HEK293T (cell line): ENCODE measurements at regions not wholly inside any gene's neighbourhood (a gene's known extent, or its start where the extent isn't known, plus 50 kb on each side); places are given as distances from the start of the nearest gene placed in this dataset.

Experiments used
- CTCF ChIA-PET: fragments of 350-600 bp; formaldehyde crosslinking; extraction: SDS; loops from one replicate; lab custom pipeline; 2021; ENCODE audit warnings: antibody characterized with exemption, inconsistent platforms; lab: Yijun Ruan, JAX
- POLR2A ChIA-PET: fragments of 350-600 bp; formaldehyde crosslinking; extraction: SDS; loops from one replicate; lab custom pipeline; 2020; ENCODE audit warnings: antibody characterized with exemption, inconsistent platforms; lab: Yijun Ruan, JAX
- DNase-seq: peaks from one replicate; pipeline ENCODE4 v3.0.0; 2012; ENCODE audit warnings: mixed read lengths; ENCODE audit errors: extremely low spot score
- ARNT ChIP-seq: fragments of 450-650 bp; IDR thresholded peaks from 2 replicates; pipeline ENCODE4 v1.6.1; 2017; ENCODE audit warnings: mild to moderate bottlenecking
- BHLHE40 ChIP-seq: fragments of 450-650 bp; IDR thresholded peaks from 2 replicates; pipeline ENCODE4 v1.6.1; 2016; ENCODE audit warnings: mild to moderate bottlenecking, moderate library complexity, borderline replicate concordance
- CTBP1 ChIP-seq: fragments of 450-650 bp; IDR thresholded peaks from 2 replicates; pipeline ENCODE4 v1.6.1; 2016; ENCODE audit warnings: borderline replicate concordance
- ELF4 ChIP-seq: fragments of 450-650 bp; IDR thresholded peaks from 2 replicates; pipeline ENCODE4 v1.6.1; 2017; ENCODE audit warnings: antibody characterized with exemption
- FOXA1 ChIP-seq: fragments of 450-650 bp; IDR thresholded peaks from 2 replicates; pipeline ENCODE4 v1.6.1; 2016; ENCODE audit warnings: mild to moderate bottlenecking
- FOXK2 ChIP-seq: fragments of 450-650 bp; IDR thresholded peaks from 2 replicates; pipeline ENCODE4 v1.6.1; 2016; ENCODE audit warnings: mild to moderate bottlenecking
- FOXM1 ChIP-seq: fragments of 450-650 bp; IDR thresholded peaks from 2 replicates; pipeline ENCODE4 v1.6.1; 2017; ENCODE audit warnings: mild to moderate bottlenecking, borderline replicate concordance
- HDGF ChIP-seq: fragments of 450-650 bp; IDR thresholded peaks from 2 replicates; pipeline ENCODE4 v1.6.1; 2017; ENCODE audit warnings: antibody characterized with exemption, borderline replicate concordance
- L3MBTL2 ChIP-seq: fragments of 450-650 bp; conservative IDR thresholded peaks from 2 replicates; pipeline ENCODE4 v1.6.1; 2016; ENCODE audit warnings: mild to moderate bottlenecking
- LEF1 ChIP-seq: fragments of 450-650 bp; IDR thresholded peaks from 2 replicates; pipeline ENCODE4 v1.6.1; 2017; ENCODE audit warnings: mild to moderate bottlenecking, borderline replicate concordance
- NFRKB ChIP-seq: fragments of 450-650 bp; IDR thresholded peaks from 2 replicates; pipeline ENCODE4 v1.6.1; 2016; ENCODE audit warnings: mild to moderate bottlenecking, moderate library complexity
- SP1 ChIP-seq: fragments of 450-650 bp; IDR thresholded peaks from 2 replicates; pipeline ENCODE4 v1.6.1; 2017
- SUZ12 ChIP-seq: fragments of 450-650 bp; IDR thresholded peaks from 2 replicates; pipeline ENCODE4 v1.6.1; 2016; ENCODE audit warnings: mild to moderate bottlenecking
- TARDBP ChIP-seq: fragments of 450-650 bp; IDR thresholded peaks from 2 replicates; pipeline ENCODE4 v1.6.1; 2016
- ZNF384 ChIP-seq: fragments of 450-650 bp; IDR thresholded peaks from 2 replicates; pipeline ENCODE4 v1.6.1; 2016
- TF ChIP-seq, protein P1 (sequence below): fragments of 450-650 bp; IDR thresholded peaks from 2 replicates; pipeline ENCODE4 v1.6.1; 2016

DNA sequence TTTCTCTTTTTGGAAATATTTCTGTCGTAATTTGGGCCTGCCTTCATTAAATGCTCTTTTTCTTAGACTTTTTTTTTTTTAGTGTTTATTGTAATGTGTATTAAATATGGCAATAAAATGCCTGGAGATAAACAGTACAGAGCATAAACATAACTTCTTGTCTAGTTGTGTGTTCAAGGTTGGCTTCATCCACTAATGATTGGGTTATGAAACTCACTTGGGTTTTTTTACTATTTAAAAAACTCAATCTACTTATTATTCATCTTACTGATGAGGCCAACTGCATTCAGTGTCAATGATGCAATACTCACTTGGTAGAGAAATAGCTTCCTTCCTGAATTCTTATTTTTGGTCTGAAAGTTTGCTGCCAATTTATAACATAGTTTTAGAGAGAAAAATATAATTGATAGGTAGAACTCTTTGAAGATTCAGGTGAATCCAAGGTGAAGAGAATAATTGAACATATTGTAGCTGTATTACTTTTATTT, 144.2 kb upstream of the NABP1 start:
- CTCF ChIA-PET = interaction anchor here (0.7 to 1.1 kb wide), 2 partner anchors 10 to 543 kb away, joined by 3 read pairs; no protein-coding TSS in a partner anchor
- no peak for DNase-seq
- no peak for TF ChIP-seq CTBP1
- no peak for TF ChIP-seq LEF1
- no peak for TF ChIP-seq HDGF
- no peak for TF ChIP-seq FOXK2
- TF ChIP-seq BHLHE40 = no peak
- TF ChIP-seq, protein P1, sequence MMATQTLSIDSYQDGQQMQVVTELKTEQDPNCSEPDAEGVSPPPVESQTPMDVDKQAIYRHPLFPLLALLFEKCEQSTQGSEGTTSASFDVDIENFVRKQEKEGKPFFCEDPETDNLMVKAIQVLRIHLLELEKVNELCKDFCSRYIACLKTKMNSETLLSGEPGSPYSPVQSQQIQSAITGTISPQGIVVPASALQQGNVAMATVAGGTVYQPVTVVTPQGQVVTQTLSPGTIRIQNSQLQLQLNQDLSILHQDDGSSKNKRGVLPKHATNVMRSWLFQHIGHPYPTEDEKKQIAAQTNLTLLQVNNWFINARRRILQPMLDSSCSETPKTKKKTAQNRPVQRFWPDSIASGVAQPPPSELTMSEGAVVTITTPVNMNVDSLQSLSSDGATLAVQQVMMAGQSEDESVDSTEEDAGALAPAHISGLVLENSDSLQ = no peak
- TF ChIP-seq ELF4 = no peak
- TF ChIP-seq SP1 = no peak
- no peak for TF ChIP-seq ZNF384
- no peak for TF ChIP-seq SUZ12
- TF ChIP-seq ARNT = no peak
- no peak for TF ChIP-seq L3MBTL2
- no peak for TF ChIP-seq NFRKB
- no peak for TF ChIP-seq TARDBP
- no peak for TF ChIP-seq FOXA1
- no peak for TF ChIP-seq FOXM1
- POLR2A ChIA-PET = no interaction called here

DNA sequence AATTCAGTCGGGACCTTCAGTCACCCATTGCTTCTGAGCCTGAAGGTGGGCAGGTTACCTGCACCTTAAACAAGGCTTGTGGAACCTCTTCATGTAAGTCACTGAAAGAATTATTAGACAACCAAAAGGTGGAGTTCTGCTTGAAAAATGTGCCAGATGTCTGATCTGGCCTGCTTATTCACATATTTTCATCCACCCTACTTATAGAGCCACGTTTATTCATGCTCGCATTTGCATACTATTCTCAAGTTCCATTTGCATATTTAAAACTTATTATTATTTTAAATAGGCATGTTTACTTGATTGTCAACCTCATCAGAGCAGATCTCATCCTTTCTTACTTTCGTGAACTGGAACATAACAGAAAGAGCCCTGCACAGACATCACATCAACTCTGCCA, 140.0 kb upstream of the NABP1 start:
- TF ChIP-seq FOXA1 = no peak
- TF ChIP-seq HDGF = no peak
- no peak for TF ChIP-seq SP1
- ChIA-PET CTCF (no interaction called here), POLR2A (no interaction called here)
- no peak for DNase-seq

DNA sequence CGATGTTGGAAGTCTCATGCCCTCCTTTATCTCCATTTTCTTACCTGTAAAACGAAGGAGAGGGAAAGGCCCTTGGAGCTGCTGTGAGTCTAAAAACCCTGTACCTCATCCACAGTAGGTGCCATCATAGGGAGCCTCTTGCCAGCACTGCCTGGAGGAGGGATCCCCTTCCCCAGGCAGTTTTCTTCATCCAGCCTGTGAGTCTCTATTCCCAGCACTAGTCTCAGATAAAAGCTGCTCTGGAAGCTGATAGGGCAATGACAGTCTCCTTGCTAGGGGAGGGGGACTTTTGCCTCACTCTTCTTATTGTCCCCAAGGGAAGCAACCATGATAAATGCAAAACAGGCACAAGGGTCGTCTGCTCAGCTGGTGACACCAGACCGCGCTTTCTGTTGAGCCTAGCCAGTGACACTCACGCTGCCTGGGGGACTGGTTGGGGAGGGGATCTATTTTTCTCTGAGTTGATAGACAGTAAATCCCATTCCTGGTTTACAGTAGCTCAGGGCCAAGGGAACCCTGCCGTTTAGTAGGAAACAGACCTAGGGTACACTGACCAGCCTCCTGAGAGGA, 139.5 kb upstream of the NABP1 start:
- ChIA-PET POLR2A (no interaction called here), CTCF (interaction anchor here (0.6 to 1.9 kb wide), 8 partner anchors 13 to 765 kb away, joined by 3 to 9 read pairs (median 4); partner anchors contain the start of gene NABP1)
- no peak for TF ChIP-seq ARNT
- DNase-seq = no peak

DNA sequence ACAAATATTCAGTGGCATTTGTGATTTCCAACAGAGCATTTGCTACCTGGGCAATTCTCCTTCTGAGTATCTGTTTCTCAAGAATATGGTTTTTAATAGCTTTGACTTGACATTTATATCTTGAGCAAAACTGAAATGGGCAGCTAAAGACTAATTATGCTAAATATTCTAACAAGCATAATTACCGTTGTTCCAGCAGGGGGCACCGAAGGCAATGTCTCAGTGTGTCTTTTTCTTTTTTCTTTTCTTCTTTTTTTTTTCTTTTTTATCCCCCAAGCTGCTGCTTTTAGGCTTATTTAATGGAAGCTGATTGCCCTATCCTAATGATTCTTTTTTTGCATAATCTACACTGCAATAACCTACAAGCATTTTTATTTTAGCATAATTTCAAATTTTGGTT, 138.9 kb upstream of the NABP1 start:
- peak; percentile 21 for DNase-seq
- POLR2A ChIA-PET = no interaction called here
- TF ChIP-seq ZNF384 = peak; percentile 85
- TF ChIP-seq SUZ12 = no peak
- CTCF ChIA-PET = interaction anchor here (0.6 to 1.9 kb wide), 9 partner anchors 12 to 764 kb away, joined by 3 to 9 read pairs (median 3); partner anchors contain the start of gene NABP1

DNA sequence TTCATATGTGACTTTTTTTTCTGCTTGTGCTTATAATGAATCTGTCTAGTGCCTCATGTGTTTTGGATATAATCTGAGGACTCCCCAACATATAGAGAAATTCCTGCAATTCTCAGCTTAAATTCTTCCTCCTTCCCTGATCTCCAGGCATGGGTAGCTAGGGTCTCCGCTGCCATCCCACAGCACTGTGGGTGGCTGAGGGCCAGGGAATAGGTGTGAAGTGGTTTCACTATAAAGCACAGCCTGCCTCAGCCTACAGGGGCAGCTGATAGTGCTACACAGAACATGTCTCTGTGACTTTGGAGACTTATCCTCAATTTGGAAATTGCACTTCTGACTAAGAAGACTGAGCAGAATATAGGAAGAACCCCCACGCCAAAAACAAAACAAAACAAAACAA, 137.3 kb upstream of the NABP1 start:
- ChIA-PET CTCF (interaction anchor here (0.6 kb wide), 1 partner anchor 26 kb away, joined by 3 read pairs; no protein-coding TSS in a partner anchor), POLR2A (no interaction called here)
- TF ChIP-seq L3MBTL2 (no peak), SUZ12 (no peak), FOXA1 (no peak), BHLHE40 (no peak), TARDBP (no peak), ZNF384 (no peak), ARNT (no peak), ELF4 (no peak), FOXK2 (no peak), CTBP1 (no peak), LEF1 (no peak), FOXM1 (no peak)
- no peak for DNase-seq

DNA sequence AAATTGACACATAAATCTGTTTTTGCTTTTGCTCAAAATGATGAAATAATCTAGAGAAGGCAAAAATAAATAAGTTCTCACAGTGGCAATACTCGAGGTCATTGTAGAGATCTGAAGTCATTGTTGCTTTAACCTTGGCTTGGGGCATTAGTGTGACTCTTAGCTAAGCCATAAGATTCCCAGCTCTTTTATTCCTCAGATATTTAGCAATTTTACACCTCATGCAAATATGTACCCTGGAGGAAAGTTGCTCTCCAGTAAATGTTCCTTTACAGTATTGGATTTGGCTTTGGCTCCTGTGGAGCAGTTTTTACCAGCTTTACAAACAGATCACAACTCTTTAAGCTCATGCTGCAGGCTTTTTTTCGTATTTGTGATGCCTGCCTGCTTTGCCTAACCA, 134.2 kb upstream of the NABP1 start:
- TF ChIP-seq SUZ12 (no peak), FOXK2 (no peak), SP1 (no peak), L3MBTL2 (no peak), NFRKB (no peak), ZNF384 (no peak), FOXA1 (no peak), CTBP1 (no peak), HDGF (no peak), ARNT (no peak), BHLHE40 (no peak)
- ChIA-PET CTCF (no interaction called here), POLR2A (no interaction called here)
- DNase-seq = no peak

DNA sequence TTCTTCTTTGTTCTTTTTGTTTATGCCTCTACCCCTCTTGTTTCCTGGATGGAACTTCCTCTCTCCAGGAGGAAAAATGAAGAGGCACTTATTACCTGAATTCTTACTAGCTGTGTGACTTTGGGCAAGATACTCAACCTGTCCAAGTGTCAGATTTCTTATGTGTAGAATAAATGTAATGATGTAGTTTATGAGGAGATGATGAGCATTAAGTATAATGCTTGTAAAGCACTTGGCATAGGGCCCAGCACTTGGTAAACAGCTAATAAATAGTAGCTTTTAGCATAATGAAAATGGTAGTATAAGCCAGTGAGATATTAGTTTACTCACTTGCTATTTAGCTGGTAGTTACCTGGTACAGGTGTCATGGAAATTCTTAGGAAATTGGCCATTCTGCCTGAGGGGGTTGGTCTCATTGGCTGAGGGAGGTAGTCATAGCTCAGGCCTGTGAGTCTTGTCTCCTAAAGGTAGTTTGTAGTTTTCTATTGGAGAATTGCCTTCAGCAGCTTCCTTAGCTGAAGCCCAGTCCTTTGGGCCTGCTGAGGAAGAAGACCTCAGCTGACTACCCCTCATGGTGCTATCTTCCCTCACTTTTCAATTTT, 133.4 kb upstream of the NABP1 start:
- ChIA-PET CTCF (no interaction called here), POLR2A (no interaction called here)
- TF ChIP-seq CTBP1 (no peak), ARNT (no peak), FOXK2 (no peak), BHLHE40 (no peak), SUZ12 (no peak), SP1 (no peak), L3MBTL2 (no peak), ZNF384 (no peak)
- no peak for DNase-seq
